Esophagus mucosa (tissue), 1 donor: ENCODE measurements at regions not wholly inside any gene's neighbourhood (a gene's known extent, or its start where the extent isn't known, plus 50 kb on each side); places are given as distances from the start of the nearest gene placed in this dataset.

Source experiments
- ATAC-seq: fragments of 200-7000 bp; cut with Tn5 transposase; one replicate; pipeline ENCODE4 v1.9.1; 2020
- donor health status: DM: yes; HTN: yes; CAD: no.

DNA sequence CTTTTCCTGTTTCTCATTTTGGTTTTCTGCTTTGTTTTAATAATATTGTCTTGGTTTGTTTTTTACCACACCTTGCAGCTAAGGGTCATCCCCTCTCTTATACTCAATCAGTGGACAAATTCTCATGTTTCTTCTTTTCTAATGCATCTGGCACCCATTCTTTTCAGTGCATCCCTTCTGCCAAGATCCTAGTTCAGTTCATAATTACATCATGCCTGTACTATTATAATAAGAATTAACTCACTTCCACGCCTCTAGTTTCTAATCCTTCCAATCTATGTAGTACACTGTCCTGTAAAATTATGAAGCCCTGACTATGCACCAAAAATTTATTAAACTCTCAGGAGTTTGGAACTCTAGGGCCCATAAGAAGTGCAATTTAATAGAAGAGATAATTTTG lies 126.1 kb downstream of the FAT4 start:
- no peak for ATAC-seq

- no peak for ATAC-seq
Measured at GRCh38 chr4:125444166-125444565, 129.4 kb downstream of the FAT4 start.

GRCh38 chr4:125445525-125445924 lies 130.8 kb downstream of the FAT4 start:
- ATAC-seq: no peak

DNA sequence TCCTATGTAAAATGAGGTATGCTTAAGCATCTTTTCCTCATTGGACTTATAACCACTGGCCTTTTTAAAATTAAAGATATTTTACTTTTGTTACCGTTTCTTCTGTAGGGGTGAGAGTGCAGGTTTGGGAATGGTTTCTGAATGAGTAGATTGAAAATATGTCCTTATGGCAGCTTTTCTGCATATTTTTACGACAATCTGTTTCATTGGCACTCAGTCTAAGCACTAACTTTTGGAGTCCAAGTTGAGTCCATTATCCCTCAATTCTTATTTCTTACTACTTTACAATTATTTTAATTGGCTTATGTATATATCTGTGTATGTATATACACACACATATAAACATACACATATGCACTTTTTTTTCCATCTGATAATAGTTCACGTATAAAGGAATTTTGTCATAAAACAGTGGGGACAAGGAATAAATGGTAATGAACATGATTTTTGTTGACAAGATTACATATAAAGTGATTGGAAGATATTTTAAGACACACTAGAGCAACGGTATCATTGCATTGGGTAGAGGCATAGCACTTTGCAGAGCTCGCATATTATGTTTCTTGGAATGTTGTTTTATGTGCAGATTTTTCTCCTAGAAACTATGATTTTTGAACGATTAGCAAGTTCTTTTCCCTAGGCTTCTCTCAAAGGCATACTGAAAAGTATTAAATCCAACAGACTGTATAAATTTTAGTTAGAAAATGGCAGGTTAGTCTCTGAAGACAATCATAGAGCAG lies 133.0 kb downstream of the FAT4 start:
- no peak for ATAC-seq

- ATAC-seq: no peak
Measured at GRCh38 chr4:125456075-125456474, 141.3 kb downstream of the FAT4 start.

- ATAC-seq: no peak
Measured at GRCh38 chr4:125459531-125459930, 144.8 kb downstream of the FAT4 start.

DNA sequence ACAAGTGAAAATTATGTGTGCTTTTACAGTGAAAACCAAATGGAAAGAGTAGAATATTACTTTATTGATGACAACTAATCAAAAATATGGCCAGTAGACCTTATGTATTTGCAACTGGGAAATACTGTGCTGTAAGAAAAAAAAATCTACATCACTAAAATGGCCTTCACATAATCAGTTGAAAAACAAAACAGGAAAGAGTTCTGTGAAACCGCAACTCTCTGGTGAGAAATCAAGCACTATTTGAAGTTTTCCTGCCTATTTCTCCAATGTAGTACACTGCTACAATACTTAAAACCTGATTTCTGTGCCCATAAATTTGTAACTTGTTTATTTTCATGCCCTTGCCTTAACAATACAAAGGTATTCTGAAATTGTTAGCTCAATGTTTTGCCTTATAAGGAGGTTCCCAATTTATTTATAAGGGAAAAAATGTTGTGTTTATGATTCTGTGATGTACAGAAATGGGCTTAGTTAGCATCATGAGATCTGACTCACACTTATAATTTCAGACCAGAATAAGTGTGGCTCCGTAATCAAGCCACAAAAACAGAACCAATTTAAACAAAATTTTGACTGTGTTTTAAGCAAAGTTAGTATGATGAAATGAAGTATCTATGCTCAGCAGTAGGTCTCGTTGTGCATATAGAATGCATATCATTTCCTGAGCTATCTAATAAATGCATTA lies 147.1 kb downstream of the FAT4 start:
- no peak for ATAC-seq

DNA sequence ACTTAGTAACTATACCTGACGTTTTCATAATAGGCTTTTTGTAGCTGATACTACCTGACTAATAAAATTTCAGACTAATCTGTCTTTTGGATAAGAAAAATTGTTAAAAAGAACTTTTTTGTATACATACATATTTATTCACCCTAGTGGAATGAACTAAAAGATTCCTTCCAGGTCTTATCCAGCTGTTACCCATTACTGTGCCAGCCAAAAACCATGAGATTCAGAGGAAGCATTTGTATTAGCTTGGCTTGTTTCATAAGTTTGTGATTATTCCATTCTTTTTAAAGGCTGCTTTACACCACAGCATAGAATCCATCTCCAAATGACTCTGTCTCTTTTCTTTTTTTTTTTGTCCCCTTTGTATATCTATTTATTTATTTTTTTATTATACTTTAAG lies 149.4 kb downstream of the FAT4 start:
- no peak for ATAC-seq

DNA sequence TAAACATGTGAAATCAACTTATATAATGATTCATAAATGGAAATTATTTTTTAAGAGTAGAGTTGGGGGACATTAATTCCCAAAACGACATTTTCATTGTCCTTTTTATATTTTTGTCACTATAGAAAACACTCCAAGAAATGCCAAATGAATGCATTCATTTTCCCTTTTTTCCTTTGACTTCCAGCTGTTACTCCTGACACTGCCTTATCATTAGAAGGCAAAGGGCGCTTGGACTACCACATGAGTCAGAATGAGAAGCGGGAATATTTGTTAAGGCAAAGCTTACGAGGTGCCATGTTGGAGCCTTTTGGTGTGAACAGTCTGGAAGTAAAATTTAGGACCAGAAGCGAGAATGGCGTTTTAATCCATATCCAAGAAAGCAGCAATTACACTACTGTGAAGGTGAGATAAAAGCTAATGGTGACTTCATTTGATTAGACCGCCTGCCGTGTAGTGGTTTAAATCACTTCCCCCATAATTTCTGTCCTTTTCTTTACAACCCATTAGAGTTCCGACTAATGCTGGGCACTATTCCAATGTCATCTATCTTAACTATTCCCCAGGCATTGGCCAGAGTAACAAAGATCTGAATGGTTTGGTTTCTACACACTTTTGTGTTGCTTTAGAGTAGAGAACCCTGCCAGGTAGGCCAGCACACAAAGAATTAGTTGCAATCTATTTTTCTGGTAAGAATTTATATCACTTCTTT lies 166.7 kb downstream of the FAT4 start:
- no peak for ATAC-seq

DNA sequence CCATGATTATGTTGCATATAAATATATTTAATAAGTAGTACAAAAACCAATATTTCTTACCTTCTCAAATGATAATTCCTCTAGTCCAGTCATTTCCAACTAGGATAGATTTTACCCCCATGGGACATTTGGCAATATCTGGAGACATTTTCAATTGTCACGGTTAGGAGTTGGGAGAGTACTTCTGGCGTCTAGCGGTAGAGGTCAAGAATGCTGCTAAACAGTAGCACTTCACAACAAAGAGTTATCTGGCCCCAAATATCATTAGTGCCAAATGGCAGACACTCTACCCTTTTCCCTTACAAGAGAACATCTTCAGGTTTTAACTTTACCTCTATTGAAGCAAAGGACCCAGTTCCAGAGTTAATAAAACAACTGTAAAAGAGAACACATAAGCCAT lies 168.1 kb downstream of the FAT4 start:
- no peak for ATAC-seq

GRCh38 chr4:125483278-125483677 lies 168.5 kb downstream of the FAT4 start:
- no peak for ATAC-seq

DNA sequence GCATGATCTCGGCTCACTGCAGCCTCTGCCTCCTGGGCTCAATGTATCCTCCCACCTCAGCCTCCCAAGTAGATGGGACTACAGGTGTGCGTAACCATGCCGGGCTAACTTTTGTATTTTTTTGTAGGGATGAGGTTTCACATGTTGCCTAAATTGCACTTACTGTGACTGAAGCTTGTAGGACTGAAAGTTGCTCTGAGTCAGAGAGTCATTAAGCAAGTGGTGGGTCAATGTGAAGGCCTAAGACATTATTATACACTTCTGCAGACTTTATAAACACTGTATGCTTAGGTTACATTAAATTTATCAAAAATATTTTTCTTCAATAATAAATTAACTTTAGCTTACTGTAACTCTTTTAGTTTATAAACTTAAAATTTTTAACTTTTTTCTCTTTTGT lies 170.2 kb downstream of the FAT4 start:
- ATAC-seq: no peak

GRCh38 chr4:125486351-125486750 lies 171.6 kb downstream of the FAT4 start:
- no peak for ATAC-seq

DNA sequence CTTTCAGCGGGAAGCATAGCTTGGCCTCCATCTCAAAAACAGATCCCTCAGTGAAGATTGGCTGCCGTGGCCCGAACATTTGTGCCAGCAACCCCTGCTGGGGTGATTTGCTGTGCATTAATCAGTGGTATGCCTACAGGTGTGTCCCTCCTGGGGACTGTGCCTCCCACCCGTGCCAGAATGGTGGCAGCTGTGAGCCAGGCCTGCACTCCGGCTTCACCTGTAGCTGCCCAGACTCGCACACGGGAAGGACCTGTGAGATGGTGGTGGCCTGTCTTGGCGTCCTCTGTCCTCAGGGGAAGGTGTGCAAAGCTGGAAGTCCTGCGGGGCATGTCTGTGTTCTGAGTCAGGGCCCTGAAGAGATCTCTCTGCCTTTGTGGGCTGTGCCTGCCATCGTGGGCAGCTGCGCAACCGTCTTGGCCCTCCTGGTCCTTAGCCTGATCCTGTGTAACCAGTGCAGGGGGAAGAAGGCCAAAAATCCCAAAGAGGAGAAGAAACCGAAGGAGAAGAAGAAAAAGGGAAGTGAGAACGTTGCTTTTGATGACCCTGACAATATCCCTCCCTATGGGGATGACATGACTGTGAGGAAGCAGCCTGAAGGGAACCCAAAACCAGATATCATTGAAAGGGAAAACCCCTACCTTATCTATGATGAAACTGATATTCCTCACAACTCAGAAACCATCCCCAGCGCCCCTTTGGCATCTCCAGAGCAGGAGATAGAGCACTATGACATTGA lies 175.4 kb downstream of the FAT4 start:
- ATAC-seq: no peak

- ATAC-seq: no peak
Measured at GRCh38 chr4:125492957-125493356, 178.2 kb downstream of the FAT4 start.

GRCh38 chr4:125497861-125498260 lies 183.1 kb downstream of the FAT4 start:
- ATAC-seq: no peak

GRCh38 chr4:125498981-125499380 lies 184.2 kb downstream of the FAT4 start:
- ATAC-seq: no peak

- no peak for ATAC-seq
Measured at GRCh38 chr4:125501090-125501489, 186.3 kb downstream of the FAT4 start.

GRCh38 chr4:125501568-125501967 lies 186.8 kb downstream of the FAT4 start:
- ATAC-seq: no peak

- no peak for ATAC-seq
Measured at GRCh38 chr4:125505621-125506020, 190.9 kb downstream of the FAT4 start.

DNA sequence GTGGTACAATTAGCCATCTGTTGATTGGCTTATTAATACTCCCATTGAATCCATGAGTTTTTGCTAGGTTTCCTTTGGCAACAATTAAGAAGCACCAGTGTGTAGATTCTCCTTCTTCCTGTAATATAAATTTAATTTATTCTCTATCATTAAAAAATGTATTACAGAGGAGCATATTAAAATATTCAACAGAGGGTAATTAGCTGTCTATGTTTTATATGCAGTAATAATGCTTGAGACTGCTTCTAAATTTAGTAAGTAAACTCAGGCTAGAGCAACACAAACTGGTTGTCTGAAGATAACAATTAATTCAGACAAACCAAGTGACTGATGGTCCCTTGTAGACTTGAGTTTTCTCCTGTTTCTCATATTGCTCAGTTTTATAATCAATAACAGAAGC lies 192.4 kb downstream of the FAT4 start:
- ATAC-seq: no peak

- no peak for ATAC-seq
Measured at GRCh38 chr4:125511715-125512114, 197.0 kb downstream of the FAT4 start.

- ATAC-seq: no peak
Measured at GRCh38 chr4:125515016-125515415, 200.3 kb downstream of the FAT4 start.
